IPS DF 19.7 (cell line): ENCODE measurements at regions not wholly inside any gene's neighbourhood (a gene's known extent, or its start where the extent isn't known, plus 50 kb on each side); places are given as distances from the start of the nearest gene placed in this dataset.
"Not testable (repeated sequence)": the region's sequence is repeated elsewhere in the genome, so short reads cannot be mapped to it uniquely, and the experiment has no call there.

Source experiments
- DNase-seq: peaks from one replicate; pipeline ENCODE4 v3.0.0-alpha.2; 2013; ENCODE audit warnings: low read depth, low spot score

DNA sequence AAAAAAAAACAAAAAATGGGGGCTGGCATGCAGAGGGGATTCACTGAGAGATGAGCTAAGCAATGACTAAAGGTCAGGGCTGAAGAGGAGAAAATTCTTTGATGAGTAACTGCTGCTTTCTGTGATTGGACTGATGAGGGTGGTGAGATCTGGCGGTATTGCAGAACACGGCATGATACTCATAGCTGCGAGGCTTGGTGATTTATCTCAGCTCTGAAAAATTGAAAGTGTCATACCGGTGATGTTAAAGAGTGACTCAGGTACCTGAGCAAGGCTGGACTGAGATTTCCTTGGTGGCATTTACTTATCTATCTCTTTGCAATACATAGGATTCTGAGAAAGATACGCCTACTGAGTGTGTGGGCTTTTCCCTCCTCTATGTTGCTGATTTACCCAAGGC lies 204.1 kb upstream of the DDX53 start:
- DNase-seq, result no peak

DNA sequence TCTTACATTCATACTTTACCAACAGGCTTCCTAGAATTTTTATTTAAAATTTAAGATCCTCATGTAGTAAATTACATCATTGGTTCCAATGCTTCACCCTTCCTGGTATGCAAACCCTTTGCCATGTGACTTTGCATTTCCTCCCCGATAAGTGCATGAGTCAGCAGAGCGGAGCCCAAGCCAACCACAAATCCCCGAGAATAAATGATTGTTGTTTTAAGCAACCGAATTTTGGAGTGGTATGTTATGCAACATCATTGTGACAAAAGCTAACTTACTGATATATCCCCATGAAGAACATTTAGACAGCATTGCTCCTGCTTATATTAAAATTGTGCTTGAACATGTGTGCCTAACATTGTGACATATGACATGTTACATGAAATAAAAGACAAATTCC lies 199.4 kb upstream of the DDX53 start:
- DNase-seq, result no peak

DNA sequence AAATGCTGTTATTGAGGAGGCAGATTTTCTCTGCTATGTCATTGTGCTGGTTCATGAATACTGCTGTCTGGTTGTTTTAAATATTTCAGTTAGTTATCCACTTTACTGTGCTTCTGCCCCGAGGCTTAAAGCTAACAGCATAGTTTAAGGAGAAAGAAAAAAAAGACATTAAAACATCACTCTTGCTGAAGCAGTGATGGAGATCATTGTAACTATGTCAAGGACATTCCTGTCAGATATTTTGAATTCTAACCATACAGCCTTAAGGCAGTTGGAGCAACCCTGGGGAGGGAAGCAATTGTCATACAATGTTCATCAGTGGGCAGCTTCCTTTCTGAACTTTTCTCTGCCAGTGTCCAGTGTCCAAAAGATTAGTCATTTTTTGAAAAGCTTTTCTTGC lies 199.0 kb upstream of the DDX53 start:
- DNase-seq, result no peak

DNA sequence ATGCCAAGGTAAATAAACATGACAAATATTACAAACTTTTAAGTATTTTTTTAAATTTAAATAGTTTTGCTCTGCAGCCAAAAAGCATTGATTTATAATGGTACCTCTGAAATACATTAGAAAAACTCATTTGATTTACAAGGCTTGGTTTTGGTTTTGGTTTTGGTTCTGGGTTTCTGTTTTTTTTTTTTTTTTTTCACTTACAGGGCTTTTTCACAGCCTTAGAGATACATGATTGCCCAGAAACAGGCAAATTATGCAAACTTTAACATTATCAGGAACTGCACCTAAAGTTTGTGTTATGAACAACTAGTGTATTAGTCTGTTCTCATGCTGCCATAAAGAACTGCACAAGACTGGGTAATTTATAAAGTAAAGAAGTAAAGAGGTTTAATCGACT lies 196.4 kb upstream of the DDX53 start:
- no peak for DNase-seq

DNA sequence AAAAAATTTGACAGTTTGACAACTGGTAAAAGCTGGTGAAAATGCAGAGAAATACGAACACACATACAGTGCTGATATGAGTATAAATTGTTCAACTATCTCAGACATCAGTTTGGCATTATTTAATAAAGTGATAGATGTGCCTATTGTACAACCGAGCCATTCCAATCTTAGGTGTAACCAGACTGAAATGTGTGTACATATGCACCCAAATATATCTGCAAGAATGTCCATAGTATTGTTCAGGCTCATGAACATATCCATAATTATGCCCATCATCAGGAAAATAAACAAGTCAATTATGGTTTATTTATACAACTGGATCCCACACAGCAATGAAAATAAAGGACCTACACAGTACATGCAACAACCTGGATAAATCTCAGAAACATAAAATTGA lies 188.9 kb upstream of the DDX53 start:
- DNase-seq, result no peak

DNA sequence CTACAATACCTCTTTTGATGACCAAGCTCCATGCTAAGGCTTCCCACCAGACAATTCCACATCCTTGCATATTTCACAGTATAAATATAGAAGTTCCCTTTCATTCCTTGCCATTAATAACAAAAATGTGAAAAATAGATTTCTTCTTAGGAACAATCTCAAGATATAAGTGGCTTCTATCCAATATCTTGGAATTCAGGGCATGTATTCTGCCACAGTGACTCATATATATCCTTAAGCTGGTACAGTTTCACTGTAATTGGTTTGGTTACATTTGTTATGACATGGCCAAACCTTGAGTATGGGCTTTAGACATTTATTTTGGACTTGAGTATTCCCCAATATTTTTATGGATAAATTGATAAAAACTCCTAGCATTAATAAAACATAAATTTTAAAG lies 181.7 kb upstream of the DDX53 start:
- no peak for DNase-seq

DNA sequence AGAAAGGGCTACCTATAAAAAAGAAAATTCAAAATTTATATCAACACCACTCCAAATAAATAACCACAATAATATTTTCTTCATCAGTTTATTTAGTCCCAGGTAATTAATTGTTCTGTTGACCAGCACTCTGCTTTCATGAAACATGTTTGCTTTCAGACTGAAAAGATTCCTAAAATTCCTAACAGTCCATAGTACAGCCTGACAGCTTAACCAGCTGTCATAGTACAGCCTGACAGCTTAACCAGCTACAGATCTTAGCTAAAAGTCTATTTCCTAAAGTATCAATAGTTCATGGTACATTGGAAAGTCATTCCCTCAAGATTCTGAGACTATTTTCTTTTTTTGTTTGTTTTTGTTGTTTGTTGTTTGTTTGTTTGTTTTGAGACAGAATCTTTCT lies 144.1 kb upstream of the DDX53 start:
- no peak for DNase-seq

DNA sequence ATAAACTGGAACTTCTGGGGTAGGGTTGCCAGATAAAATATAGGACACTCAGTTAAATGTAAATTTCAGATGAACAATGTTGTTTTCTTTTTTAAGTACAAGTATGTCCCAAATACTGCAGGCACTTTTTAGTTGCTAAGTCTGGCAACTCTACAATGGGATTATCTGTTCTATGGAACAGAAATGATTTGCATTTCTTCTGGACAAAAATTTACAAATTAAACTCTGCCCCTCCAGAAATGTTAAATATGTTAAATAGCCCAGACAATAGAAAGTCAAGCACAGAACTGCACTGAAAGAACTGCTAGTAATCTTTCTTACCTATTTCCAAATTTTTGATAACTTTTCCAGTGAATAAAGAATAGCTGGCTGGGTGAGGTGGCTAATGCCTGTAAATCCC lies 140.1 kb upstream of the DDX53 start:
- DNase-seq, result no peak

DNA sequence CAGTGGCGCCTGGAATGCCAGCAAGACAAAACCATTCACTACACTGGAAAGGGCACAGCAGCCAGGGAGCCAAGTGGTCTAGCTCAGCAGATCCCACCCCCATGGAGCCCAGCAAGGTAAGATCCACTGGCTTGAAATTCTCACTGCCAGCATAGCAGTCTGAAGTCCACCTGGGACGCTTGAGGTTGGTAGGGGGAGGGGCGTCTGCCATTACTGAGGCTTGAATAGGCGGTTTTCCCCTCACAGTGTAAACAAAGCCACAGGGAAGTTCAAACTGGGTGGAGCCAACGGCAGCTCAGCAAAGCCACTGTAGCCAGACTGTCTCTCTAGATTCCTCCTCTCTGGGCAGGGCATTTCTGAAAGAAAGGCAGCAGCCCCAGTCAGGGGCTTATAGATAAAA lies 133.0 kb upstream of the DDX53 start:
- not testable (repeated sequence) for DNase-seq

DNA sequence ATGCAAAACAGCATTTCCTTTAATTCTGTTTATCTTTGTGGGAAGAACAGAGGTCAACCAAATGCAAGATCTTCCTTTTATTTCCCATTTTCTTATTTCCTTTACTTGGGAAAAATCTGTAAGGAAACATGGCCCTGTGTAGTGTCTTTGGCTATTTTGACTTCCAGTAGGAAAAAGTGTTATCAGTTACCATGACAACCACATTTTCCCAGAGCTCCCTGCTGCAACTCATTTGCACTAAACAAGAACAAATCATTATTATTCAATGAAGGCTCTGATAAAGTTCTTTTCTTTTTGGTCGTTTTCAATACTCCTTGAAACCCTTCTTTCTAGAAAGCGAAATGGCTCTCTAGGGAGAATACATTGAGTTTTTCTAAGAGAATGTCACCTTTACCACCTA lies 117.2 kb upstream of the DDX53 start:
- DNase-seq, result peak; percentile 0

DNA sequence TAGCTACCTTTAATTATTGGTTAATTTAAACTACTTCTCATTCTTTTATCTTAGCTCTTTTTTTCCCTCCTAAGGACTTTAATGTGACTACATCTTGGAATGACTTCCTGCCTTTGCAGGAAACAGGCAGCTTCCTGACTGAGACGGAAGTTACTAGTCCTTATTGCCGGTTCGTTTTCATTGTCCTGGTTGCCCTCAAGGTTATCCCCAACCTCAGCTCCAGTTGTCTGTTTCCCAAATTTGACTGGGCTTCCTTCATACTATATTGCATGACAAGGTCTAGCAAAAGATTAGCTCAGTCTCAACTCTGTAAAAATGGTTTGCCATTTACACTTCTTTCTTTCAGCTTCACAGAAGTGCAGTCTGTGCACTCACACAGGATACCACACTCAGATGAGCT lies 109.9 kb upstream of the DDX53 start:
- no peak for DNase-seq

DNA sequence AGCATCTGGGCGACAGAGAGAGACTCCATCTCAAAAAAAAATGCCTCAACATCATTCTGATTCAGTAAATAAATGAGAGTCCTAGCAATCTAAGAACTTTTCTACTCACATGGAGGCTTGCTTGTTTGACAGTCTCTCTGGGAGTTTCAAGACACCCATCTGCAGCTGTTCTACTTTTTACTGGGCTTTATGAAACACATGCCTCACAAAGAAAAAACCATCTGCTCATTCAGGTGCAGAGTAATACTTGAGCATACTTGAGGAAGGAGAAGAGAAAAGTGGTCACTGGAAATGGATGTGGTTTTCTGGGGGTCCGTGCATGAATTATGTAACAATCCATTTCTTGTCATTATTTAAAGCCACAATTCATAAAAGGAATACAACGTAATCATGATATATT lies 87.1 kb upstream of the DDX53 start:
- no peak for DNase-seq

DNA sequence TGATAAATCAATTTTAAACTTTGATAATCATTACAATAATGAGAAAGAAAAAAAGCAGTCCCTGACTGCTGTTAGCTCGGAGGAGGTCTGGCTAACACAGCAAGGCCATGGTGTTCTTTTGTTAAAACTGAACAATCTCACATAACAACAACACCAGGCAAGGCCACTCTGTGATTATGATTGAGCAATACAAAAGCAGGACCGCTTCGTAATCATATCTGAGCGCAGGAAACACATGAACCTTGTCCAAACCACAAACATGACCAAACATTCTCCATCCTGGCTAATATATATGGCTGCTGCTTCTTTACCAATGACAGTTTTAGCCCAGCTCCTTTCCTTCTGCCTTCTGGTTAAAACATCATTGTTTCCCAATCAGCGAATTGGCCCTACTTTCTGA lies 76.8 kb upstream of the DDX53 start:
- DNase-seq, result no peak

DNA sequence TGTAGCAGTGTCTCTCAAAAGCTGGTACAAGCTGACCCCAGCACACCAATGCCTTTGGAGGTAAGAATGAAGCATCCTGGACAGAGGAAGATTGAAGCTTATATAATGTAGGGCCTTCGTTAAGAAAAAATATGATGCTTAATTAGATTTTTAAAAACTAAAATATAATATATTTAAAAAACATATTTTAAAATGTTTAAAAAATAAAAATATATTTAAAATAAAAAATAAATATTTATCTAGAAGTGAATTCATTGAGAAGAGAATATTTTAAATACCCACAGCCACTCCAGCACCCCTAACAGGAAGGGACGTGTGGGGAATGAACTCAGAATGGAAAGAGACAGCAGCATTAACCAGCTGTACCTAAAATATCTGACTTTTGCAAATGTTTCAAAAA lies 65.1 kb upstream of the DDX53 start:
- no peak for DNase-seq

DNA sequence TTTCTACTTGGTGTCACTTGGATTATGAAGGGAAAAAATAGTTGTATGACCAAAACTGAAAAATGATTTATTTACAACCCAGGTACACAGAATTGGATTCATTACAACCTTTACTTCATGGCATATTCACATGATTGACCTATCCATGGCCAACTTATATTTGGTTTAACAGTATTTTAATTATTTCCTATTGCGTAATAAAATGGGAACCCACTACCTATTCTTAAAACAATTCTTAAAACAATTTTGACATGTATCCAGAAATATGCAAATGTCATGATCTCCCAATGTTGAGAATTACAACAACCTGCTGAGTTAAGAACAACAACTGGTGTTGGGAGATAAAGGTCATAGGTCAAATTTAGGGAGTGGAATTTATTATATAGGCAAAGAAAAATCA lies 54.8 kb upstream of the DDX53 start:
- no peak for DNase-seq
